Renal cortical epithelial cell (primary cell): ENCODE measurements at regions not wholly inside any gene's neighbourhood (a gene's known extent, or its start where the extent isn't known, plus 50 kb on each side); places are given as distances from the start of the nearest gene placed in this dataset.
"Not testable (repeated sequence)": the region's sequence is repeated elsewhere in the genome, so short reads cannot be mapped to it uniquely, and the experiment has no call there.

ENCODE experiments used
- DNase-seq: peaks from one replicate; pipeline ENCODE4 v3.0.0-alpha.2; 2011; ENCODE audit warnings: low read depth

- DNase-seq, result peak; percentile 74
These were observed 136.3 kb downstream of the LY86 start for GRCh38 chr6:6724539-6725467.

GRCh38 chr6:6725468-6726209, 137.1 kb downstream of the LY86 start:
- DNase-seq, result no peak

- DNase-seq, result no peak
These were observed 139.8 kb downstream of the LY86 start for GRCh38 chr6:6728169-6728941.

- DNase-seq, result peak; percentile 52
These were observed 141.5 kb downstream of the LY86 start for GRCh38 chr6:6729971-6730370.

GRCh38 chr6:6730831-6731230, 142.3 kb downstream of the LY86 start:
- peak; percentile 89 for DNase-seq

- DNase-seq, result peak; percentile 63
These were observed 146.3 kb downstream of the LY86 start for GRCh38 chr6:6734479-6735465.

- peak; percentile 35 for DNase-seq
These were observed 148.5 kb downstream of the LY86 start for GRCh38 chr6:6736791-6737654.

- DNase-seq, result no peak
These were observed 149.2 kb downstream of the LY86 start for GRCh38 chr6:6737671-6738070.

- no peak for DNase-seq
These were observed 149.6 kb downstream of the LY86 start for GRCh38 chr6:6738108-6738507.

GRCh38 chr6:6738922-6739716, 150.6 kb downstream of the LY86 start:
- no peak for DNase-seq

GRCh38 chr6:6740595-6740994, 152.1 kb downstream of the LY86 start:
- DNase-seq, result no peak

- DNase-seq, result no peak
These were observed 152.7 kb downstream of the LY86 start for GRCh38 chr6:6741264-6741663.

GRCh38 chr6:6742535-6742934, 154.0 kb downstream of the LY86 start:
- no peak for DNase-seq

- no peak for DNase-seq
These were observed 156.0 kb downstream of the LY86 start for GRCh38 chr6:6744551-6744950.

GRCh38 chr6:6745637-6746332, 157.3 kb downstream of the LY86 start:
- DNase-seq, result not testable (repeated sequence)

- no peak for DNase-seq
These were observed 157.9 kb downstream of the LY86 start for GRCh38 chr6:6746333-6746969.

- DNase-seq, result no peak
These were observed 158.4 kb downstream of the LY86 start for GRCh38 chr6:6746970-6747338.

GRCh38 chr6:6747371-6747770, 158.9 kb downstream of the LY86 start:
- no peak for DNase-seq
